Fibroblast of lung (primary cell): ENCODE measurements at regions not wholly inside any gene's neighbourhood (a gene's known extent, or its start where the extent isn't known, plus 50 kb on each side); places are given as distances from the start of the nearest gene placed in this dataset.

Source experiments
- EZH2 ChIP-seq: IDR thresholded peaks from 2 replicates; pipeline ENCODE4 v1.5.1; 2012; ENCODE audit warnings: low read length, control low read depth, mild to moderate bottlenecking; ENCODE audit errors: missing control alignments
- TF ChIP-seq, protein P1 (sequence below), 2 donors: IDR thresholded peaks in 1 of 2; conservative IDR thresholded peaks in 1 of 2; 1 replicate in 1 of 2; 2 replicates in 1 of 2; pipeline ENCODE4 v1.5.1; 2011 to 2012; ENCODE audit warnings: low read length in 2 of 2, control low read depth in 1 of 2, inconsistent platforms in 1 of 2, low read depth in 1 of 2, mild to moderate bottlenecking in 1 of 2

DNA sequence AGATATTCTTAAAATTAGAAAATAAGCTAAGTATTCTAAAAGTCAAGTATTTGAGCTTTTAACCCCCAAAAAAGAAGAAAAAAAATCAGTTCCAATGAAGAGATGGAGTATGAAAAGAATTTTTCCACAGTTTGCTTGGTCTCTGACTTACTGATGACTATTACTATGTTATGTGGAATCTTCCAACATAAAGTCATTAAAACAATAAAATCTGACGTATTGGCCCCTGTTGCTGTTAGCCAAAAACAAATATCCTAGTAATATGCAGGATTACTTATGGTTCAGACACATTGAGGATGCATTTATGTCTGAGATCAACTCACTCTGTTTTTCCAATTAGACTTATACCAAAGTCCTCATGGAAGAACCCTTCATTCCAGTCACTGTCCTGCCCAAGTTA, 517.2 kb upstream of the ADGRL3 start:
- TF ChIP-seq, protein P1, sequence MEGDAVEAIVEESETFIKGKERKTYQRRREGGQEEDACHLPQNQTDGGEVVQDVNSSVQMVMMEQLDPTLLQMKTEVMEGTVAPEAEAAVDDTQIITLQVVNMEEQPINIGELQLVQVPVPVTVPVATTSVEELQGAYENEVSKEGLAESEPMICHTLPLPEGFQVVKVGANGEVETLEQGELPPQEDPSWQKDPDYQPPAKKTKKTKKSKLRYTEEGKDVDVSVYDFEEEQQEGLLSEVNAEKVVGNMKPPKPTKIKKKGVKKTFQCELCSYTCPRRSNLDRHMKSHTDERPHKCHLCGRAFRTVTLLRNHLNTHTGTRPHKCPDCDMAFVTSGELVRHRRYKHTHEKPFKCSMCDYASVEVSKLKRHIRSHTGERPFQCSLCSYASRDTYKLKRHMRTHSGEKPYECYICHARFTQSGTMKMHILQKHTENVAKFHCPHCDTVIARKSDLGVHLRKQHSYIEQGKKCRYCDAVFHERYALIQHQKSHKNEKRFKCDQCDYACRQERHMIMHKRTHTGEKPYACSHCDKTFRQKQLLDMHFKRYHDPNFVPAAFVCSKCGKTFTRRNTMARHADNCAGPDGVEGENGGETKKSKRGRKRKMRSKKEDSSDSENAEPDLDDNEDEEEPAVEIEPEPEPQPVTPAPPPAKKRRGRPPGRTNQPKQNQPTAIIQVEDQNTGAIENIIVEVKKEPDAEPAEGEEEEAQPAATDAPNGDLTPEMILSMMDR (conservative IDR thresholded peaks at IDR 0.05 in 1 of 2, IDR thresholded peaks at IDR 0.05 in 1 of 2; ENCODE audit: low read depth in 1 of 2, low read length in 2 of 2) = no peak
- TF ChIP-seq EZH2 = no peak
